ENCODE measurements at regions not wholly inside any gene's neighbourhood (a gene's known extent, or its start where the extent isn't known, plus 50 kb on each side); places are given as distances from the start of the nearest gene placed in this dataset.

DNA sequence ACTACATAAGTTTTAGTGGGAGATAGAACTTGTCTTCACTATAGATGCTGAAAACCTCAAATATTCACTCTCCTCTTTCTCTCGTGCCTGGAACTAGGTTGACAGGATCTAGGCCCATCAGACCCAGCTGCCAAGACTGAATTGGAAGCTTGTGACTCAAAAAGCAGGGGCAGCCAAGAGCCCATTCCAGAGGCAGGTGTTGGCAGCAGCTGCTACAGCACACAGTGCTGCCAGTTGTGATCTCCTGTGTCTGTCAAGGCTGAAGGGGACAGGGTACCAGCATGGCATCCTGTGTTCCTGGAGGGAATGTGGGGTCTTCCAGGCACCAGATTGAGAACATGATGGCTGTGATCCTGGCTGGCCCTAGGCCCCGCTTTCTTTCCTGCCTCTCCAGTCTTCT is 92.5 kb upstream of the MB21D2 start:
- TF ChIP-seq, protein P1, sequence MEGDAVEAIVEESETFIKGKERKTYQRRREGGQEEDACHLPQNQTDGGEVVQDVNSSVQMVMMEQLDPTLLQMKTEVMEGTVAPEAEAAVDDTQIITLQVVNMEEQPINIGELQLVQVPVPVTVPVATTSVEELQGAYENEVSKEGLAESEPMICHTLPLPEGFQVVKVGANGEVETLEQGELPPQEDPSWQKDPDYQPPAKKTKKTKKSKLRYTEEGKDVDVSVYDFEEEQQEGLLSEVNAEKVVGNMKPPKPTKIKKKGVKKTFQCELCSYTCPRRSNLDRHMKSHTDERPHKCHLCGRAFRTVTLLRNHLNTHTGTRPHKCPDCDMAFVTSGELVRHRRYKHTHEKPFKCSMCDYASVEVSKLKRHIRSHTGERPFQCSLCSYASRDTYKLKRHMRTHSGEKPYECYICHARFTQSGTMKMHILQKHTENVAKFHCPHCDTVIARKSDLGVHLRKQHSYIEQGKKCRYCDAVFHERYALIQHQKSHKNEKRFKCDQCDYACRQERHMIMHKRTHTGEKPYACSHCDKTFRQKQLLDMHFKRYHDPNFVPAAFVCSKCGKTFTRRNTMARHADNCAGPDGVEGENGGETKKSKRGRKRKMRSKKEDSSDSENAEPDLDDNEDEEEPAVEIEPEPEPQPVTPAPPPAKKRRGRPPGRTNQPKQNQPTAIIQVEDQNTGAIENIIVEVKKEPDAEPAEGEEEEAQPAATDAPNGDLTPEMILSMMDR (IDR thresholded peaks at IDR 0.05; ENCODE audit: low read depth, low read length): no peak
- no peak overlapping the region for H3K4me3 ChIP-seq (ENCODE audit: low read depth, low read length)

DNA sequence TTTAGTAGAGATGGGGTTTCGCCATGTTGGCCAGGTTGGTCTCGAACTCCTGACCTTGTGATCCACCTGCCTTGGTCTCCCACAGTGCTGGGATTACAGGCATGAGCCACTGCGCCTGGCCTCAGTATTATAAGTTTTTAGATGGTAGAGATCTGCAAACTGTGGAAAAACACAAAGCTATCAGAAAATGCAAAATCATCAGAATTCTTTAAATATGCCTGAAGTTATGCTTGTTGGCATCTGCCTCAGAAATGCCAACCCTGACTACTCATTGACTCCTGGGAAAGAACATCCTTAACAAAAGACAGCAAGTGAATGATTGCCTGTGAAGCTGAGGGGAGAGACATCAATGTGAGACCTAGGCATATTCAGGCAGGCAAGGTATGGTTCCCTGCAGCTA is 94.3 kb upstream of the MB21D2 start:
- TF ChIP-seq, protein P1 (IDR thresholded peaks at IDR 0.05; ENCODE audit: low read depth, low read length): no peak
- no peak overlapping the region for H3K4me3 ChIP-seq (ENCODE audit: low read depth, low read length)

DNA sequence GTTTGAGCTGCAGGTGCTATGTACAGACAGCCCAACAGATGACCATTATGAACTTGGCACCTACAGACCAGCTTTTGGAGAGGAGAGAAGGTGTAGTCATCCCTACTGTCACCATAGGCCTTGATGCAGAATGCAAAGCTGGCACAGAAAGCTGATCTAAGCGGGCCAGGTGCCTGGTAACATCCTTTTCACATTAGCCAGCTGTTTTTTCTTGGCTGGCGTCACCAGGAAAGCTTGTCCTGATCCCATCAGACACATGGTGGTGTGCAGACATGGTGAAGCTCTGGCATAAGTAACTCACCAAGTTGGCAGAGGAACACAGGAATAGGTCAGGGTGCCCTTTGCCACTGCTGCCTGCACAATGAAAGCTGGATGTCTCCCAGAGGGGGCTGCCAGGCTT is 97.2 kb upstream of the MB21D2 start:
- TF ChIP-seq, protein P1 (IDR thresholded peaks at IDR 0.05; ENCODE audit: low read depth, low read length): no peak
- H3K4me3 ChIP-seq (ENCODE audit: low read depth, low read length): no peak overlapping the region

DNA sequence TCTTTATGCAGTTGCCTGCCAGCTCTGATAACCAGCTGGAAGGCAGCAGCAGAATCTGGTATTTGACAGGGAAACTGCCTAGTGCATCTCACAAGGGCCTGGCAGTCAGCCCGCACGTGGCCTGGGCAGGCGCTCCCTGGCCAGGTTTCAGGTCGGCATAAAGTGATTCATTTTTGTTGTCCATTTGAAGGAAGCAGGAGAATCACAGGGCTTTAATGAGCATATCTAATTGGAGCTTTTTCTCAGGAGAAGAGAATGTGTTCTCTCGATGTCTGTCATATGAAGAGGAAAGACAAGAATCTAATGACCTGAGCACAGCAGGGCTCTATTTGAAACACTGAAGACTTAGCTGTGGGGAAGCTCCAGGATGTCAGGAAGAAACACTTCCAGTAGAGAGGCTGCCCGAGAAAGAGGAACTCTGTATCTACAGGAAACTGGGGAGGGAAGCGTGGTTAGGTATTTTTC is 98.8 kb upstream of the MB21D2 start:
- TF ChIP-seq, protein P1 (IDR thresholded peaks at IDR 0.05; ENCODE audit: low read depth, low read length): no peak

DNA sequence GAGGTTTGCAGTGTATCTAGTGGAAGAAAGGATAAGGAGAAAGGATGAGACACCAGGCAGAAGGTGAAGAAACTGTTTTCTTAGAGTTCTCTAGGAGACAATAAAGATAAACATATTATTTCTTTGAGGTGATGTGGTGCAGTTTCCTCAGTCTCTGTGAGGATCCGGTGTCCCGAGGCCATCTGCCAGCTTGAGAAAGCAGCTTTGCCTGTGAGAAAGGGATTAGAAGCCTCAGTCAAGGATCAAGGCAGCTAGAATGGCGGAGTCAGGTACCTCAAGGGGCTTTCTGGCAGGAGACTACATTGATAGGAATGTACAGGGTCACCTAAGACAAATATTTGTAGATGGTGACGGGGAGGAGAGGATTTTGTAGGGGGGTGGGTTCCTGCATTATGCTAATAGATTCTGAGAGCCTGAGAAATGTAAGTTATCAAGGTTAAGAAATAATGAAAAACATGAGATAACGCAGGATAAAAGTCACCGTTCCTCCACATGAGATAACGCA is 103.9 kb upstream of the MB21D2 start:
- TF ChIP-seq, protein P1 (IDR thresholded peaks at IDR 0.05; ENCODE audit: low read depth, low read length): no peak
- H3K4me3 ChIP-seq (ENCODE audit: low read depth, low read length): no peak overlapping the region

More for the DNA sequence above, 98.8 kb upstream of the MB21D2 start:
- H3K4me3 ChIP-seq (ENCODE audit: low read depth, low read length): no peak overlapping the region

DNA sequence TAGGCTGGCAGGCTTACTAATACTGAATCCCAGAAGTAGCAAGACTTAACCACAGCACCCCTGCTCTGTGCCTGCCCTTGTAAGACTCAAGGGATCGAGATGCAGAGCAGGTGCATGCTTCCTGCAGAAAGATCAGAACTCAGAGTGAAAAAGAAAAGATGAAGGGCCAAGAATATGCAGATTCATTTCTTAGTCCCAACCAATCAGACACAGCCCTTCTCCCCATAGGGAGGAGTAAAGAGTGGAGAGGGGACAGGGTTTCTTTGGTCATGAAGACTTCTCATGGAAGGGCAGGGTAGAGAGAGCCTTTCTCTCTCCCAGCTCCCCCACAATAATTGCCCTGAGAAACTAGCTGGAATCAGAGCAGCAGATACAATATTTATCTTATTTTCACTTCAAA is 105.6 kb upstream of the MB21D2 start:
- H3K4me3 ChIP-seq (ENCODE audit: low read depth, low read length): no peak overlapping the region
- TF ChIP-seq, protein P1 (IDR thresholded peaks at IDR 0.05; ENCODE audit: low read depth, low read length): no peak

DNA sequence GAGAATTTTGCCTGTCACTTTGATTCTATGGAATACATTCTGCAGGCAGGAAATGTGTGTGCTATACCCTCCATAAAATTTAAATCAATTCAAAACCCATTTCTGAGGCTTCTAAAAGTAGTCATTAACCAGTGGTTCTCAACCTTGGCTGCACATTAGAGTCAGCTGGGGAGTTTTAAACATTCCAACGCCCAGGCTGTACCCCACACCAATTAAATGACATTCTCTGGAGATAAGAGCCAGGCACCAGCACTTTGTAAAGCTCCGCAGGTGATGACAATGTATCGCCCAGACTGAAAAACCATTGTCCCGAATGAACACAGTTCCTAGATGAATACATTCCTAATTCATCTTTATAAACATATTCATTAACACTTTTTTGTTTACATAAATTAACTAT is 110.6 kb upstream of the MB21D2 start:
- no peak overlapping the region for H3K4me3 ChIP-seq (ENCODE audit: low read depth, low read length)
- TF ChIP-seq, protein P1 (IDR thresholded peaks at IDR 0.05; ENCODE audit: low read depth, low read length): no peak

Data from WI38 (cell line).